22Rv1 (cell line): ENCODE measurements at regions not wholly inside any gene's neighbourhood (a gene's known extent, or its start where the extent isn't known, plus 50 kb on each side); places are given as distances from the start of the nearest gene placed in this dataset.

Experiments used
- H3K27ac ChIP-seq: fragments of 450-650 bp; 2 replicates; pipeline ENCODE4 v1.5.1; 2017
- ZFX ChIP-seq: fragments of 450-650 bp; IDR thresholded peaks from 2 replicates; pipeline ENCODE4 v1.6.1; 2017; ENCODE audit warnings: antibody characterized with exemption, borderline replicate concordance
- TF ChIP-seq, protein P1 (sequence below): fragments of 450-650 bp; IDR thresholded peaks from 2 replicates; pipeline ENCODE4 v1.5.1; 2017; ENCODE audit warnings: mild to moderate bottlenecking

DNA sequence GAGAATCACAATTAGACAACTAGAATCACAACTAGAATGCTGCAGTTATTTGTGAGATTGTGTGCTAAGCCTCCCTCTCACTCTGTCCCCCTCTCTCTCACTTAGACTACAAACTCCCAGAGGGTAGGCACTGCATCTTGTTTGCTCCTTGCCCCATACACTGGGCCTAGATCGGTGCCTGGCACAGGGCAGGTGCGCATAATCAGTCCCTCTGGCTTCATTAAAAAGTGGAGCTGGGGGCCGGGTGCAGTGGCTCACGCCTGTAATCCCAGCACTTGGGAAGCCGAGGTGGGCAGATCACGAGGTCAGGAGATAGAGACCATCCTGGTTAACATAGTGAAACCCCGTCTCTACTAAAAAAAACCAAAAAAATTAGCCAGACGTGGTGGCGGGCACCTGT lies 456.8 kb downstream of the MIAT start:
- no peak overlapping the region for H3K27ac ChIP-seq
- TF ChIP-seq, protein P1, sequence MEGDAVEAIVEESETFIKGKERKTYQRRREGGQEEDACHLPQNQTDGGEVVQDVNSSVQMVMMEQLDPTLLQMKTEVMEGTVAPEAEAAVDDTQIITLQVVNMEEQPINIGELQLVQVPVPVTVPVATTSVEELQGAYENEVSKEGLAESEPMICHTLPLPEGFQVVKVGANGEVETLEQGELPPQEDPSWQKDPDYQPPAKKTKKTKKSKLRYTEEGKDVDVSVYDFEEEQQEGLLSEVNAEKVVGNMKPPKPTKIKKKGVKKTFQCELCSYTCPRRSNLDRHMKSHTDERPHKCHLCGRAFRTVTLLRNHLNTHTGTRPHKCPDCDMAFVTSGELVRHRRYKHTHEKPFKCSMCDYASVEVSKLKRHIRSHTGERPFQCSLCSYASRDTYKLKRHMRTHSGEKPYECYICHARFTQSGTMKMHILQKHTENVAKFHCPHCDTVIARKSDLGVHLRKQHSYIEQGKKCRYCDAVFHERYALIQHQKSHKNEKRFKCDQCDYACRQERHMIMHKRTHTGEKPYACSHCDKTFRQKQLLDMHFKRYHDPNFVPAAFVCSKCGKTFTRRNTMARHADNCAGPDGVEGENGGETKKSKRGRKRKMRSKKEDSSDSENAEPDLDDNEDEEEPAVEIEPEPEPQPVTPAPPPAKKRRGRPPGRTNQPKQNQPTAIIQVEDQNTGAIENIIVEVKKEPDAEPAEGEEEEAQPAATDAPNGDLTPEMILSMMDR, result no peak
- no peak for TF ChIP-seq ZFX

DNA sequence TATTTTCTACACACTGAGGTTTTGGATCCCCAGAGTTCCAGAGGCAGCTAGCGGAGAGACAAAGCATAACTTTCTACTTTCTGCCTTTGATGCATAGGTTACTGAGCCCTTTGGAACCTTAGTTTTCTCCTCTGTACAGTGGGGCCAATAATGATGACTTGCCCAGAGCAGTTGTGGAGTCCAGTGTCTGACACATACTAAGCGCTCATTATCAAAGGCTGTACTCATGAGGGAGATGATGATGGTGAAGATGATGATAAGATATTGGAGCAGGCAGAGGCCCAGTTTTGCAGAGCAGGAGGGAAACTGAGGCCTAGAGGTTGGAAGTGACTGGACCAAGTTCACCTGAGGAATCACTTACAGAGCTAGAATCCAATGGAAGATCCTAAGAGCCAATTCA lies 458.0 kb downstream of the MIAT start:
- TF ChIP-seq ZFX, result no peak
- TF ChIP-seq, protein P1, result no peak

DNA sequence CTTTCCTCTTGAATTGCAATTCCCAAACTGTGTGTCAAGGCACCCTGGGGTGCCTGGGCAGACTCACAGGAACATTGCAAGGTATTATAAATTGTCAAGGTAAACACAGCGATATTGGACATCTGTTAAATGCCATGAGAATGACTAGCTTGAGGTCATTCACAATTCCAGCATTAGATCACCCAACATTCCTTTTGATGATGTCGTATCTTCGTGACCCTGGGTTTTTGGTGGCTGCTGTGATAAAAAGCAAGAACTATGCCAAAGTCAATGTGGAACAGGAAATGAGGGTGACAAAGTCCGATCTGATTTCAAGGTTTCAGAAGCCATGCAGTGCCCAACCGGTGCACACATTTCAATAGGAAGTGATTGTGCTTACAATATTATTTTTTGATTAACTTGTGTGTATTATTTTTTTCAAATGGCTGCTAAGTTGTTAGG lies 458.4 kb downstream of the MIAT start:
- H3K27ac ChIP-seq, result no peak overlapping the region
- no peak for TF ChIP-seq ZFX
- TF ChIP-seq, protein P1, result no peak

More for the DNA sequence above, 458.0 kb downstream of the MIAT start:
- H3K27ac ChIP-seq, result no peak overlapping the region

DNA sequence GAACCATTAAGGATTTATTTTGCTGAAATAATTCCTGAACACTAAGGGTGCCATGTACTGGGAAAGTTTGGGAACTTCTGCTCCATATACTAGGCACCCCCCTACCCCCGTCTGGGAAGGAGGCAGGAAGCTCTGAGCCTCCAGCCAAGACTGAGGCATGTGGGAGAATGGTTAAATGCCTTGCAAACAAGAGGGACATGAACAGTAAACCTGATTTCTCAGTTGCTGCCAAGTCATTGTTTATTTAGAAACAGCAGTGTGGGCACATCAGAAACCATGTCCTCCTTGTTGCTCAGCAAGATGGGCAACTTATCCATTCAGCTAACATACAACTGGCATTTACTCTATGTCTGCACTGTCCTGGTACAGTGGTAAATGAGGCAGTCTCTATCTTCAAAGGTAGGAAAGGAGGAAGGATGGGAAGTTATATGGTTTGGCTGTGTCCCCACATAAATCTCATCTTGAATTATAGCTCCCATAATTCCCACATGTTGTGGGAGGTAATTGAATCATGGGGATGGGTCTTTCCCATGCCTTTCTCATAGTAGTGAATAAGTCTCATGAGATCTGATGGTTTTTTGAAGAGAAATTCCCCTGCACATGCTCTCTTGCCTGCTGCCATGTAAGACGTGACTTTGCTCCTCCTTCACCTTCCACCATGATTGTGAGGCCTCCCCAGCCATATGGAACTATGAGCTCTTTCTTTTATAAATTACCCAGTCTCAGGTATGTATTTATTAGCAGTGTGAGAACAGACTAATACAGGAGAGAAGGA lies 459.1 kb downstream of the MIAT start:
- H3K27ac ChIP-seq, result no peak overlapping the region
- no peak for TF ChIP-seq ZFX

DNA sequence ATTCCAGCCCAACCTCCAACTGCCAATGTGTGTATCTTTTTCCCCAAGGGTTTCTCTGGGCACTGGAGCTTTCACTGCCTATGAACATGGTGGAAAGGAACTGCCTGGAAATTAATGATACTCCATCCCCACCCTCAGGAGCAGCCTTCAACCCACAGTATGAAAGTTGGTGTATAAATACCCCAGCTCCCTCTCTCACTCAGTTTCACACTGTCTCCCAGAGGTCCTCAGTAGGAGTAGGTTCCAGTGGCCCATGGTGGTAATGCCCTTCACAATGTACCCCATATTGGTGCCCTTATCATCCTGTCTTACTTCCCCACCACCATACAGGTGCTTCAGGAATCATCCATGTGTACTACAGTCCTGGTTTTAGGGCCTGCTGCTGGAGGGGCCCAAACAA lies 462.6 kb downstream of the MIAT start:
- H3K27ac ChIP-seq, result no peak overlapping the region

DNA sequence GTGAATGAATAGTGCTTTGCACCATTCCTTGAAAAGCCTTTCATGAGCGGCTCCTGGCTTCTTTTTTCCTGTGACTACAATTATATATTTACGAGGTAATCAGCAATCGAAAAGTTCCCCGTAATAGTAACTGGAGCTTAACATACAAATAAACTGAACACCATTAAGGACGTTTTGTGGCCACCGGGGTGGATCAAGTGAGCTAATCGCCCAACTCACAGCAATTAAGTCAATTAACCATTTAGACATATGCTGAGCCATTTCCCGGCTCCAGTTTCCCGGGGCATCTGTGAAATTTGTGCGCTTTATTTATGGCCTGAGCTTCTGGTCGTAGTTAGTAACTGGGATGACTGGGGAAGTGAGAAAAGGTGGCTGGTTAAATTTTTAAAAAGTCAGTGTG lies 465.2 kb downstream of the MIAT start:
- no peak overlapping the region for H3K27ac ChIP-seq
- TF ChIP-seq ZFX, result no peak
- TF ChIP-seq, protein P1, result no peak

More for the DNA sequence above, 462.6 kb downstream of the MIAT start:
- TF ChIP-seq ZFX, result no peak
- TF ChIP-seq, protein P1, result no peak

DNA sequence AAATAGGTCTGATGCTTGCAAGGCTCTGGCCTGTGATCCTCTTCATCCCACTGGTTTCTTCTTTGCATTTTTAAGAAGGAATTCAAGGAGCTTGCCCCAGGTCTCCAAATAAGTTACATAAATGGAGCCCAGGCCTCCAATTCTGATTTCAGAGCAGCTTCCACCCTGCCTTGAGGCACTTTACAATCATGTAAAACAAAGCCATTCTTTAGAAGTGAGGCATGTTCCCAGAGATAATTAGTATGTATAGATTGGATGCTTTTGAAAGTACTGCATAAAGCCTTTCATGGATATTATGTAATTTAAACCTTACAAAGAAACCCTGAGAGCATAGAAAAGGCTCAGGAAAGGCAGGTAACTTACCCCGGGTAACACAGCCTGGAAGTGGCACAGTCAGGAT lies 466.5 kb downstream of the MIAT start:
- no peak overlapping the region for H3K27ac ChIP-seq
- TF ChIP-seq, protein P1, result no peak
- no peak for TF ChIP-seq ZFX
